ENCODE measurements at regions not wholly inside any gene's neighbourhood (a gene's known extent, or its start where the extent isn't known, plus 50 kb on each side); places are given as distances from the start of the nearest gene placed in this dataset.

GRCh38 chr14:41313196-41313595, 293.5 kb upstream of the LRFN5 start:
- no peaks in the 10 kb centered on the region for H3K27me3 Mint-ChIP-seq (ENCODE audit: insufficient read depth)
- H3K4me1 ChIP-seq (ENCODE audit: control insufficient read depth, insufficient read depth, low read length): no peaks in the 10 kb centered on the region

GRCh38 chr14:41303506-41303905, 303.2 kb upstream of the LRFN5 start:
- Histone ChIP-seq H3K9ac (ENCODE audit: extremely low read depth, low read length, poor library complexity, severe bottlenecking) (no peak overlapping the region), H3K27ac (ENCODE audit: low read depth, low read length) (no peak overlapping the region), H3K4me1 (ENCODE audit: control insufficient read depth, insufficient read depth, low read length) (peaks cover 16% of the 10 kb centered on the region), H3K9me3 (ENCODE audit: control insufficient read depth, low read length) (no peaks in the 10 kb centered on the region), H3K4me3 (ENCODE audit: low read length) (no peak overlapping the region), H3K36me3 (ENCODE audit: control insufficient read depth, insufficient read depth, low read length) (no peaks in the 10 kb centered on the region), H3K27me3 (ENCODE audit: control insufficient read depth, insufficient read depth, low read length, poor library complexity, severe bottlenecking) (no peaks in the 10 kb centered on the region)
- Mint-ChIP-seq H3K36me3 (ENCODE audit: low read depth) (no peaks in the 10 kb centered on the region), H3K4me1 (peaks cover 18% of the 10 kb centered on the region), H3K4me3 (no peak overlapping the region), H3K27ac (no peak overlapping the region), H3K9me3 (no peaks in the 10 kb centered on the region), H3K27me3 (ENCODE audit: insufficient read depth) (no peaks in the 10 kb centered on the region)
- no peak for TF ChIP-seq CTCF (conservative IDR thresholded peaks at IDR 0.05)
- no peak for DNase-seq
- 83 to 89% methylated on average over 1 to 3 of the region's 3 CpGs for WGBS, 2 experiments (ENCODE audit: insufficient coverage in 1 of 2, insufficient read length in 1 of 2)

More at GRCh38 chr14:41313196-41313595, 293.5 kb upstream of the LRFN5 start:
- Mint-ChIP-seq H3K36me3 (ENCODE audit: low read depth) (no peaks in the 10 kb centered on the region), H3K4me3 (no peak overlapping the region), H3K27ac (no peak overlapping the region), H3K4me1 (no peaks in the 10 kb centered on the region), H3K9me3 (peaks cover 12% of the 10 kb centered on the region)
- H3K27ac ChIP-seq (ENCODE audit: low read depth, low read length): no peak overlapping the region
- no peak for TF ChIP-seq CTCF (conservative IDR thresholded peaks at IDR 0.05)
- H3K36me3 ChIP-seq (ENCODE audit: control insufficient read depth, insufficient read depth, low read length): no peaks in the 10 kb centered on the region
- H3K9me3 ChIP-seq (ENCODE audit: control insufficient read depth, low read length): no peaks in the 10 kb centered on the region
- H3K27me3 ChIP-seq (ENCODE audit: control insufficient read depth, insufficient read depth, low read length, poor library complexity, severe bottlenecking): no peaks in the 10 kb centered on the region
- H3K4me3 ChIP-seq (ENCODE audit: low read length): no peak overlapping the region
- H3K9ac ChIP-seq (ENCODE audit: extremely low read depth, low read length, poor library complexity, severe bottlenecking): no peak overlapping the region
- 75% methylated on average over 1 of the region's 1 CpG; no CpG with 5 or more reads in 1 of the 2 experiments for WGBS, 2 experiments (ENCODE audit: insufficient coverage in 1 of 2, insufficient read length in 1 of 2)
- no peak for DNase-seq

- WGBS, 2 experiments (ENCODE audit: insufficient coverage in 1 of 2, insufficient read length in 1 of 2): 97% methylated on average over 2 of the region's 3 CpGs; no CpG with 5 or more reads in 1 of the 2 experiments
- Histone ChIP-seq H3K9ac (ENCODE audit: extremely low read depth, low read length, poor library complexity, severe bottlenecking) (no peak overlapping the region), H3K9me3 (ENCODE audit: control insufficient read depth, low read length) (no peaks in the 10 kb centered on the region), H3K36me3 (ENCODE audit: control insufficient read depth, insufficient read depth, low read length) (no peaks in the 10 kb centered on the region), H3K27ac (ENCODE audit: low read depth, low read length) (no peak overlapping the region), H3K27me3 (ENCODE audit: control insufficient read depth, insufficient read depth, low read length, poor library complexity, severe bottlenecking) (no peaks in the 10 kb centered on the region), H3K4me3 (ENCODE audit: low read length) (no peak overlapping the region), H3K4me1 (ENCODE audit: control insufficient read depth, insufficient read depth, low read length) (peaks cover 16% of the 10 kb centered on the region)
- Mint-ChIP-seq H3K9me3 (no peaks in the 10 kb centered on the region), H3K27ac (no peak overlapping the region), H3K36me3 (ENCODE audit: low read depth) (no peaks in the 10 kb centered on the region), H3K4me3 (no peak overlapping the region), H3K4me1 (peaks cover 18% of the 10 kb centered on the region), H3K27me3 (ENCODE audit: insufficient read depth) (no peaks in the 10 kb centered on the region)
- DNase-seq: no peak
- TF ChIP-seq CTCF (conservative IDR thresholded peaks at IDR 0.05): no peak
Observed at GRCh38 chr14:41302776-41303175, 303.9 kb upstream of the LRFN5 start.
